HG02642 (cell line): ENCODE measurements at regions not wholly inside any gene's neighbourhood (a gene's known extent, or its start where the extent isn't known, plus 50 kb on each side); places are given as distances from the start of the nearest gene placed in this dataset.

Experiments
- ATAC-seq: cut with Tn5 transposase; IDR thresholded peaks from one replicate; pipeline ENCODE4 v1.9.1; 2021; ENCODE audit warnings: mild to moderate bottlenecking; ENCODE audit not compliant: unreplicated experiment, poor library complexity

GRCh38 chr5:169458221-169458620 is 125.4 kb upstream of the SPDL1 start:
- no peak for ATAC-seq

DNA sequence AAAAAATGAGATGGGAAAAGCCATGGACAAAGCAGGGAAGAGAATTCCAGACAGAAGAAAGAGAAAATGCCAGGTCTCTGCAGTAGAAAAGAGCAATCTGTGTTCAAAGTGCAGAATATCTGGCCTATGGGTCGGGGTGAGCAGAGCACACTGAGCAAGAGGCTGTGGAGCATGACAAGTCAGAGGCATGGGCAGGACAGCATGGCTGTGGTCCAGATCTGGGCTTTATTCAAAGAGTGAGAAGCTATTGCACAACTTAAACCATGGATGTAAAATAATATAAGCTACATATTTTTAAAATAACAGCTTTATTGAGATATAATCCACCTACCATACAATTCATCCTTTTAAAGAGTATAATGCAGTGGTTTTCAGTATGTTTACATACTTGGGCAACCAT is 133.1 kb upstream of the SPDL1 start:
- no peak for ATAC-seq

GRCh38 chr5:169448826-169449225 is 134.7 kb upstream of the SPDL1 start:
- no peak for ATAC-seq

DNA sequence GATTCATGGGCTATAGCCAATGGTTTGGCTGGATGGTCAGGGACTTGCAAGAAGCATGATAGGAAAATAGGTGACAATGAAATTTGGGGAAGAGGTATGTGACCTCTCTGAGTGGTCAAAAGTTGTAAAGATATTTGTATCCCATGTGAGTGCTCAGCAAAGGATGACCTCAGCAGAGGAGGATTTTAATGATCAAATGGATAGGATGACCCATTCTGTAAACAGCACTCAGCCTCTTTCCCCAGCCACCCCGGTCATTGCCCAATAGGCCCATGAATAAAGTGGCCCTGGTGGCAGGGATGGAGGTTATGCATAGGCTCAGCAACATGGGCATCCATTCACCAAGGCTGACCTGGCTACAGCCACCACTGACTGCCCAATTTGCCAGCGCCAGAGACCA is 138.4 kb upstream of the SPDL1 start:
- no peak for ATAC-seq

DNA sequence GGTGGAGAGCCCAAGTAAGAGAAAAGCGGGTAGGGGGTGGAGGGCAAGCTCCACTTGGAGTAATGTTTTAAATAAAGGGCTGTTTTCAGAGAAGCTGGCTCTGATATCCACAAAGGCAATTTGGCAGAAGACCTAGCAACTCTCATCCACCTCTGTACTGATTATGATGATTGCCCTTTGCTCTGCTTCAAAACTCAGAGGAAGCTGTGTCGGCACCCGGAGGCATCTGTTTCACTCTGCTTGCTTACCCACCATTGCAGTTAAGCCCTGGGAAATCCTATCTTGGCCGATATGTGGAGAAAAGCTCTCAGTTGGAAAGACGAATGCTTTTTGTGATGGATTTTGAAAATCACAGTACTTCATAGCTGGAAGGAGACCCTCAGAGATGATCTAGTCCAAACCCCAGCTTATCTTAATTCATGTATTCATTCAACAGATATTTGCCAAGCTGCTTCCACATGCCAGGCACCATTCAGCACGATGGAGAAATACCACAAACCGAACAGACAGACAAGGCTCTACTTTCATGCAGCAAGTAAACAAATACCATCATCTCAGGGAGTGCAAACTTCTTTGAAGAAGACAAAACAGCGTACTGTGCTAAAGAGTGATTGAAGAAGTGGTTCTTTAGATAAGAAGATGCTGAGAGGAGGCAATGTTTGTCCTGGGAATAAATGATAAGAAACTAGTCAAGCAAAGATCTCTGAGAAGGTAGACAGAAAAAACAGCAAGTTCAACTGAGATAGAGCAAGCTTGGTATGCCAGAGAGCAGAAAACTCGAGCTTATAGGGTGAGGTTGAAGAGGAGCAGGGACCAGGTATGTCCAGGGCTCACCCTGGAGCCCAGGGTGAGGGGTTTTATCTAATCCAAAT is 140.4 kb upstream of the SPDL1 start:
- ATAC-seq = no peak

GRCh38 chr5:169442403-169442874 is 141.1 kb upstream of the SPDL1 start:
- no peak for ATAC-seq

- no peak for ATAC-seq
These were observed 139.3 kb upstream of the SLIT3 start for GRCh38 chr5:169440107-169440705.

DNA sequence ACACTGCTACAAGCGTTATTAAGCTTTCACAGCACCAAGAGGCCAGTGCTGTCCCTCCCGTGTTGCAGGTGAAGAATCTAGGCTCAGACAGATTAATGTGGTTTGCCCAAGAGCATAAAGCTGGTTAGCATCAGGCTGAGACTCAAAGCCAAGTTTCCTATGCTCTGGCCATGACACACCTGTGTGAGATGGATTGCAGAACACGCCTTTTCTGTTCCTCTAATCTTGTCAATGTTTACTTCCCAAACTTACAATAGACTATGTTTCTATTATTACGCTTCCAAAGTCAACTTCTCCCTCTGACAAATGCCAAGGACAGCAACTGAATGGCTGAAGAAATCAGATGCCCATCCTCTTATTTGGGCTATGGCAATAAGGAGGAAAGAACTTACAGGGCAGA is 138.4 kb upstream of the SLIT3 start:
- no peak for ATAC-seq

DNA sequence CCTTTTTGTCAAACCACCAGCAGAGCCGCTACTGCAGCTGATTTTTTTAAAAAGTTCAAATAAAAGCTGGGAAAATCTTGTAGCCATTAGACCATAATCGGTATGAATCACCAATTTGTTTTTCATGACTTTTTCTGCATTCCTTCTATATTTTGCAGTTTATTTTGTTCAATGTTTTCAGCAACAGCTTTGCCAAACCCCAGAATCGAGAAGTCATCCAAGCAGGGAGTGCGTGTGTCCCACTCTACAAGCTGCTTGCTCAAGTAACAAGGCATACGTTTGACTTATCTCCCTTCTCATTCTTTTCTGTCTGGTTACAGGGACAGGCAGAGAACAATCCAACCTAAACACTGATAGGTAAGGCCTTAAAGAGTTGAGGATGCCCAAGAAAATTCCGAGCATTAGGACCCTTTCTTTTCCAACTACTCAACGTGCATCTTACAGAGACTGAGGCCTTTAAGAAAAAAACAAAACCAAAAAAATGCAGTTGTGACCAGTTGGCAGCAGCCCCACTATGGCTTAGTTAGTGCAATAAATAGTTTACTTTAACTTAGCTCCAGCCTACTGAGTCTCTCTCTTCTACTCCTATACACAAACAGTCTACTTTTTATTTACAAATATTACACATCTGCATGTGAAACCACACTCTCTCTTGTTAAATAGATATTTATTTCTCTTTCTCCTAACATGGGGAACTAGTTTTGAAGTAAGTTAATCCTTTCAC is 134.7 kb upstream of the SLIT3 start:
- no peak for ATAC-seq

DNA sequence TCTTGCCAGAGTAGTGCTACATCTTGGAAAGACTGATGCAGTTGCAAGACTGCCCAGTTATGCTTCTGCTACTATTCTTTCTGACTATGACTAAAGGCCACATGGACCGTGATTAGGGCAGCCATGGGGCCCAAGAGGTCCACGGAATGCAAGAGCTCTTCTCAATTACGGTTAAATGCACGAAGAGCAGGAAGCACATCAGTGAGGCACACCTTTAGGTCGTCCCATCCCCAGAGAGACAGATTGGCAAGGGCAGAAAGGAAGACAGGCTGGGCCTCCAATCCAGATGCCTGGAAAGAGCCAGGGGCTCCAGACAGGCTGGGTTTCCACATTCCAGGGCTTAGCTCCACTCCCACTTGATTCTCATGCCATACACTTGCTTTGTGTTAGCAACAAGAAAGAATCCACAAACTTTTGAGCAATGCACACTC is 132.3 kb upstream of the SLIT3 start:
- no peak for ATAC-seq

DNA sequence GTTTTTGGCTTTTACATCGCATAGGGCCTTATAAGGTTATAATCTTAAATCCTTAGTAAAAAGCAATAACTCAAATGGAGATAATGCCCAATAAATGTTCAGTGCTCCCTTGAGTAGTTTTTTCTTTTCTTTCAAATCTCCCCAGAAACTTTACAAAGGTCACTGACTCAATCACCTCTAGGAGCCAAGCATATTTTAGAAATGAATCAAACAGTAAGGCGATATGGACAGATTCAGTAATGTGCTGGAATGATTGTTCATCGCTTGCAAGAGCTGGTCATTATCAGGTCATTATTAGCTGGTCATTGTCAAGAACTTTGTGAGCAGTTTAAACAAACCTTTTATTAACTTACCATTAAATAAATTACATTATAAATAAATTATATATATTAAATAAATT is 130.4 kb upstream of the SLIT3 start:
- ATAC-seq = no peak

DNA sequence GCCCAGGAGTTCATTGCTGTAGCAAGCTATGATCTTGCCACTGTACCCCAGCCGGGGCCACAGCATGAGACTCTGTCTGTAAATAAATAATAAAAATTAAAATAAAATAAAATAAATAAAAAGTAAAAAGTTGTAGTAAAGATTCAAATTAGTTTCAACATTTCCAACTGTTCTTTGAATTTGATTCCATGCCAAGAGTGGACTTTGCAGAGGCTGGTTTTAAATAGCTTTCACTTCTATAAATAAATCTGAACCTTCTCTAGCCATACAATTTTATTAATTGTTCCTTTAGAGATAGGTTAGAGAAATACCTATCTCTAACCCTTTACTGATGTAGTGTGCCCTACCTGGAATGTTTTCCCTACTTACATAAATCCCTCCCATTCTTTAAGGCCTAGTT is 129.7 kb upstream of the SLIT3 start:
- no peak for ATAC-seq

GRCh38 chr5:169429044-169429443 is 128.1 kb upstream of the SLIT3 start:
- no peak for ATAC-seq

DNA sequence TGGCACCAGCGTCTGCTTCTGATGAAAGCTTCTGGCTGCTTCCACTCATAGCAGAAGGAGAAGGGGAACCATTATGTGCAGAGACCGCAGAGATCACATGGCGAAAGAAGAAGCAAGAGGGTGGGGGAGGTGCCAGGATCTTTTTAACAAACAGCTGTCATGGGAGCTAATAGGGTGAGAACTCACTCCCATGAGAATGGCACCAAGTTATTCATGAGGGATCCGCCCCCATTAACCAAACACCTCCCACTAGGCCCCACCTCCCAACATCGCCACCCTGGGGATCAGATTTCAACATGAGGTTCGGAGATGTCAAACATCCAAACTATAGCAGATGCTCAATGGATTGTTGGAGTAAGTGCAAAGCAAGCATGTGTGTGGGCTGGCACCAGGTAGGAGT is 125.8 kb upstream of the SLIT3 start:
- no peak for ATAC-seq

- ATAC-seq = no peak
These were observed 123.9 kb upstream of the SLIT3 start for GRCh38 chr5:169424670-169425378.

DNA sequence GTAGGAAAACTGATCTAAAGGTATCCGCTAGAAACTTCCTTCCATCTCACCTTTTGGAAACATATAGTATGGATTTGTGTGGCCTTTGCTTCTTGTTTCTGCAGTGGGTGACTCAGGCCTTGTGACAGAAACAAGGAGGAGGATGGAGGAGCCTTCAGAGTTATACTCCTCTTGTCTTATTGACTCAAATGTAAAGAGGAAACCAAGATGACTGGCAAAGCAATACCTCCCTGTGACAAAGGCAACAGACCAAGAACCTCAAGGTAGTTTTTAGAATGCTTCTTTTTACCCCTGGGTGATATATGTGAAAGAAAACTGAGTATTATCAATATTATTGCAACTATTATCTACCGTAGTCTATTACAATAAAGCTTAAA is 123.3 kb upstream of the SLIT3 start:
- no peak for ATAC-seq

DNA sequence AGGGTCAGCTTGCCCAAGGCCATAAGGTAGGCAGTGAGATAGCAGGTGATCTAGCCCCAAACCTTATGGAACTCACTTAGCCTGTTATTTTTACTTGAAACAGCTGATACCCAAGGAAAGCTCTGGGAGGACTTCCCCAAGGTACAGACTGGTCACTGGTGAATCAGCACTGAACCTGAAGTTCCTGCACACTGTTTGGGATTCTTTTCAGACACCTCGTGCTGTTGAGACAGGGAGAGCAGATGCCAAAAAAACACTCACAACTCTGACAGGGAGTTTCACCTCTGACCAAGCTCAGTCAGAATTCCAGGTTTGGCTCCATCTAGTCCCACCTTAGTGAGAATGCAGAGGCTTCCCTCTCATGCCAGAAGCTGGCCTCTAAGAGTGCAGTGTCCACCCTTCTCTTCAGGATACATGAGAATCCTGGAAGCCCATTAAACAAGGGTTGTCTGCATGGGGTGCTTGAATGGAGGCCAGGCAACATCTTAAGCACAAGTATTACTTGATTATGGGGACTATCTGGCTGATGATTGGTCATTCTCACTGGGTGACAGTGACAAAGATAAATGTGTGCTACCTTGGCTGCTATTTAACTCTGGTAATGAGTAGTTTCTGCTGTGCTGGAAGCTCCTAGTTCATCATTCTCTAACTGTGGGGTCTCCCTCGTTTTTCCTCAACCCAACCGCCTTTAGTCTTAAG is 122.8 kb upstream of the SLIT3 start:
- no peak for ATAC-seq

GRCh38 chr5:169422087-169422486 is 121.1 kb upstream of the SLIT3 start:
- ATAC-seq = no peak

- no peak for ATAC-seq
These were observed 120.7 kb upstream of the SLIT3 start for GRCh38 chr5:169421677-169422076.

DNA sequence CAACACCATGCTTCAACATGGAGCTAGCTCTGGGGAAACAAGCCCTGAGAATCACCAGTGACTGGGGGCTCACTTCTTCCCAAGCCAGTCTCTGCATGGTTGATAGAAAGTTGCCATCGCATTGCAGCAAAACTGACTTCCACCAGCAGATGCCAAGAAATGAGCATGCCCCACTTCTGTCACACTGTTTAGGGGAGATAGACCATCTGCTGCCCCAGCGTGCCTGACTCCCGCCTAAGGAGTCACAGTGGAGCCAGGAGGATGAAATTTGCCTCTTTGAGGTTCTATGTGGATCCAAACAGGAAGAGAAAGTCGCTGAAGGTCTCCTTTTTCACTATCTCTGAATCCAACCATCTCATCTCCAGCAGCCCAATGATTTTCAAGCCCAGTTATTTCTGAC is 116.7 kb upstream of the SLIT3 start:
- no peak for ATAC-seq
